H9 (cell line): ENCODE measurements at regions not wholly inside any gene's neighbourhood (a gene's known extent, or its start where the extent isn't known, plus 50 kb on each side); places are given as distances from the start of the nearest gene placed in this dataset.
"Not testable (repeated sequence)": the region's sequence is repeated elsewhere in the genome, so short reads cannot be mapped to it uniquely, and the experiment has no call there.

Experiments
- DNase-seq: peaks from one replicate; pipeline ENCODE4 v3.0.0-alpha.2; 2017
- H2AFZ ChIP-seq: one replicate; pipeline ENCODE4 v1.6.1; 2013; ENCODE audit warnings: mild to moderate bottlenecking, low read length, control low read depth, moderate library complexity
- H2AK5ac ChIP-seq: 2 replicates; pipeline ENCODE4 v1.6.1; 2013; ENCODE audit warnings: low read length, control low read depth, mixed read lengths; ENCODE audit not compliant: insufficient read length
- H2BK120ac ChIP-seq: one replicate; pipeline ENCODE4 v1.6.1; 2013; ENCODE audit warnings: low read depth, mild to moderate bottlenecking, low read length, control low read depth, inconsistent platforms; ENCODE audit not compliant: poor library complexity, severe bottlenecking
- H2BK12ac ChIP-seq: 2 replicates; pipeline ENCODE4 v1.6.1; 2013; ENCODE audit warnings: low read length, control low read depth, mixed read lengths, low read depth; ENCODE audit not compliant: insufficient read length
- H2BK15ac ChIP-seq: 2 replicates; pipeline ENCODE4 v1.6.1; 2013; ENCODE audit warnings: low read depth, low read length, control low read depth
- H2BK20ac ChIP-seq: one replicate; pipeline ENCODE4 v1.6.1; 2013; ENCODE audit warnings: low read depth, mild to moderate bottlenecking, low read length, control low read depth, inconsistent platforms; ENCODE audit not compliant: poor library complexity, severe bottlenecking
- H2BK5ac ChIP-seq: 2 replicates; pipeline ENCODE4 v1.6.1; 2013; ENCODE audit warnings: low read length, control low read depth, mixed read lengths; ENCODE audit not compliant: insufficient read length
- H3K14ac ChIP-seq: 2 replicates; pipeline ENCODE4 v1.6.1; 2013; ENCODE audit warnings: low read length, control low read depth; ENCODE audit not compliant: insufficient read depth
- H3K18ac ChIP-seq: 2 replicates; pipeline ENCODE4 v1.6.1; 2013; ENCODE audit warnings: low read depth, mild to moderate bottlenecking, mixed read lengths, low read length, control low read depth; ENCODE audit not compliant: insufficient read length
- H3K23ac ChIP-seq: 2 replicates; pipeline ENCODE4 v1.6.1; 2013; ENCODE audit warnings: low read length, control low read depth, mixed read lengths, low read depth; ENCODE audit not compliant: insufficient read length
- H3K23me2 ChIP-seq: 2 replicates; pipeline ENCODE4 v1.6.1; 2013; ENCODE audit warnings: low read depth, mild to moderate bottlenecking, mixed read lengths, low read length, control low read depth; ENCODE audit not compliant: insufficient read length, poor library complexity, severe bottlenecking
- H3K27ac ChIP-seq: 2 replicates; pipeline ENCODE4 v1.5.1; 2013; ENCODE audit warnings: low read length, control low read depth, mixed read lengths, low read depth; ENCODE audit not compliant: insufficient read length
- H3K27me3 ChIP-seq: 2 replicates; pipeline ENCODE4 v1.6.1; 2013; ENCODE audit warnings: low read length, control low read depth, inconsistent platforms; ENCODE audit not compliant: insufficient read depth
- H3K4ac ChIP-seq: 2 replicates; pipeline ENCODE4 v1.6.1; 2013; ENCODE audit warnings: low read depth, mild to moderate bottlenecking, control low read depth, inconsistent platforms, low read length, moderate library complexity
- H3K4me1 ChIP-seq: 2 replicates; pipeline ENCODE4 v1.6.1; 2013; ENCODE audit warnings: low read length, control low read depth, inconsistent platforms; ENCODE audit not compliant: insufficient read depth
- H3K4me2 ChIP-seq: 2 replicates; pipeline ENCODE4 v1.6.1; 2013; ENCODE audit warnings: low read length, control low read depth, mixed read lengths; ENCODE audit not compliant: insufficient read length, insufficient read depth
- H3K56ac ChIP-seq: 2 replicates; pipeline ENCODE4 v1.6.1; 2013; ENCODE audit warnings: low read depth, mild to moderate bottlenecking, mixed read lengths, low read length, control low read depth; ENCODE audit not compliant: insufficient read length
- H3K79me1 ChIP-seq: 2 replicates; pipeline ENCODE4 v1.6.1; 2013; ENCODE audit warnings: low read depth, mild to moderate bottlenecking, moderate library complexity, low read length, control low read depth, inconsistent platforms; ENCODE audit not compliant: insufficient read depth, poor library complexity, severe bottlenecking
- H3K79me2 ChIP-seq: 2 replicates; pipeline ENCODE4 v1.6.1; 2013; ENCODE audit warnings: low read length, control low read depth, inconsistent platforms; ENCODE audit not compliant: insufficient read depth
- H3K9ac ChIP-seq: 2 replicates; pipeline ENCODE4 v1.6.1; 2013; ENCODE audit warnings: low read length, control low read depth, mixed read lengths; ENCODE audit not compliant: insufficient read length; ENCODE audit errors: extremely low read depth
- H3K9me3 ChIP-seq: one replicate; pipeline ENCODE4 v1.6.1; 2013; ENCODE audit warnings: low read depth, low read length, inconsistent platforms; ENCODE audit not compliant: control insufficient read depth
- H3T11ph ChIP-seq: one replicate; pipeline ENCODE4 v1.6.1; 2013; ENCODE audit warnings: mild to moderate bottlenecking, low read length, control low read depth, inconsistent platforms
- H4K20me1 ChIP-seq: one replicate; pipeline ENCODE4 v1.6.1; 2013; ENCODE audit not compliant: control insufficient read depth, insufficient read length, insufficient read depth
- H4K5ac ChIP-seq: 2 replicates; pipeline ENCODE4 v1.6.1; 2013; ENCODE audit warnings: low read depth, mild to moderate bottlenecking, mixed read lengths, low read length, control low read depth; ENCODE audit not compliant: insufficient read length
- H4K8ac ChIP-seq: replicated peaks from 2 replicates; pipeline ENCODE4 v1.6.1; 2013; ENCODE audit warnings: low read length, control low read depth, mixed read lengths, low read depth; ENCODE audit not compliant: insufficient read length
- H4K91ac ChIP-seq: 2 replicates; pipeline ENCODE4 v1.6.1; 2013; ENCODE audit warnings: low read depth, mild to moderate bottlenecking, moderate library complexity, mixed read lengths, low read length, control low read depth; ENCODE audit not compliant: insufficient read length
- H3K27ac Mint-ChIP-seq, 3 experiments: 2 replicates in 2 of 3; 3 replicates in 1 of 3; pipeline ENCODE4 v1.8.0; 2020 to 2021; ENCODE audit warnings: mixed read lengths in 3 of 3, mild to moderate bottlenecking in 1 of 3, moderate library complexity in 1 of 3
- H3K27me3 Mint-ChIP-seq: 2 replicates; pipeline ENCODE4 v1.8.0; 2021; ENCODE audit warnings: low read depth, mild to moderate bottlenecking, moderate library complexity, mixed read lengths
- H3K36me3 Mint-ChIP-seq, 3 experiments: 2 replicates in 2 of 3; 3 replicates in 1 of 3; pipeline ENCODE4 v1.8.0; 2020 to 2021; ENCODE audit warnings: low read depth in 3 of 3, mixed read lengths in 3 of 3; ENCODE audit not compliant: insufficient read depth in 1 of 3
- H3K4me1 Mint-ChIP-seq, 2 experiments: 2 replicates each; pipeline ENCODE4 v1.8.0; 2020; ENCODE audit warnings: mixed read lengths in 2 of 2
- H3K4me3 Mint-ChIP-seq, 2 experiments: 2 replicates in 1 of 2; 3 replicates in 1 of 2; pipeline ENCODE4 v1.8.0; 2020 to 2021; ENCODE audit warnings: mild to moderate bottlenecking in 2 of 2, mixed read lengths in 2 of 2, moderate library complexity in 1 of 2
- H3K9me3 Mint-ChIP-seq, 2 experiments: 2 replicates in 1 of 2; 3 replicates in 1 of 2; pipeline ENCODE4 v1.8.0; 2020; ENCODE audit warnings: mild to moderate bottlenecking in 2 of 2, mixed read lengths in 2 of 2, moderate library complexity in 1 of 2
- CTCF ChIP-seq: fragments of 200-600 bp; sonication (generic); conservative IDR thresholded peaks from 3 replicates; pipeline ENCODE4 v1.8.0; 2021; ENCODE audit warnings: antibody characterized with exemption, mild to moderate bottlenecking
- WGBS: extraction: QIAGEN DNeasy Blood & Tissue Kit; methylation state at CpG from one replicate; pipeline ENCODE4 v1.1.7; 2013; ENCODE audit warnings: missing lambda C conversion rate, low lambda C conversion rate, mixed read lengths; ENCODE audit not compliant: insufficient read length; ENCODE audit errors: extremely low coverage; 5-methylcytosine and 5-hydroxymethylcytosine counted together

DNA sequence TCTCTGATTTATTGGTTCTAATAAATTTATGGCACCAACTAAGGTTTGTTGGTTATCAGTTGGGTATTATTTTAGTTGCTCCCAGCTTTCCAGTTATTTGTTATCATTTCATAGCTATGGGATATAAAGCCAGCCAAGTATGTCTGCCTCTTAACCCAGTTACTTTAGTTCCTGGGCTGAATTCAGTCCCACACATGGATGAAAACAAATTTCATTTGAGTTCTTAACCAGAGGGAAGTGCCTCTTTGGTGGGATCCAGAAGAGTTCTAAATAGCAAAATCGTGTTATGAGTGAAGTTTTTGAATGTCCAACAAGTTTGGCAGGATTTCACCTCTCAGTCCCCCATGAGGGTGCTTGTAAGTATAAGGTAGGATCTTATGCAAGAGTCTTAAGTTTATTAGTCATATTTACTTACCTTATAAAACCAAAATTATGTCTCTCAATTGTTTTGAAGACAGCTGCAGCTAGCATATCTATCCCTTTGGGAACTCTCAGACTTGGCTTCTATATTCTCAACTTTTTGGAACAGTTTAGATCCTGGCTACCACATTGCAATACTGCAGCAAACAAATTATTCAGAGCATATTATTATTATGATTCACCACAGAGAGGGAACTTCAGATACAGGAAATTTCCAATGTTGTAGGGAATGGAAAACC, 683.6 kb downstream of the BCKDHB start:
- Mint-ChIP-seq H3K4me3 (no peak overlapping the region), H3K4me1 (no peaks in the 10 kb centered on the region), H3K27ac (no peak overlapping the region), H3K36me3 (no peaks in the 10 kb centered on the region), H3K27me3 (no peaks in the 10 kb centered on the region), H3K9me3 (peaks cover 0 to 2% of the 10 kb centered on the region in 2 experiments; a peak in 2 of 5 replicates)
- WGBS: no CpG with 5 or more reads among the region's 1 CpG
- Histone ChIP-seq H3K18ac (no peak overlapping the region), H3K9me3 (no peaks in the 10 kb centered on the region), H3K4ac (no peak overlapping the region), H3K14ac (no peak overlapping the region), H2BK12ac (no peak overlapping the region), H2BK15ac (no peak overlapping the region), H3K56ac (no peak overlapping the region), H4K8ac (no peak overlapping the region), H2AK5ac (no peak overlapping the region), H3K79me1 (no peaks in the 10 kb centered on the region), H2BK5ac (no peak overlapping the region), H3K27me3 (no peaks in the 10 kb centered on the region), H4K5ac (no peak overlapping the region), H3K23me2 (no peaks in the 10 kb centered on the region), H3T11ph (no peak overlapping the region), H4K20me1 (no peaks in the 10 kb centered on the region), H3K27ac (no peak overlapping the region), H2BK120ac (no peak overlapping the region), H4K91ac (no peak overlapping the region), H3K4me1 (no peaks in the 10 kb centered on the region), H2BK20ac (no peak overlapping the region), H3K4me2 (no peak overlapping the region), H2AFZ (no peak overlapping the region), H3K23ac (no peak overlapping the region), H3K9ac (no peak overlapping the region), H3K79me2 (no peaks in the 10 kb centered on the region)
- no peak for DNase-seq
- TF ChIP-seq CTCF: no peak

DNA sequence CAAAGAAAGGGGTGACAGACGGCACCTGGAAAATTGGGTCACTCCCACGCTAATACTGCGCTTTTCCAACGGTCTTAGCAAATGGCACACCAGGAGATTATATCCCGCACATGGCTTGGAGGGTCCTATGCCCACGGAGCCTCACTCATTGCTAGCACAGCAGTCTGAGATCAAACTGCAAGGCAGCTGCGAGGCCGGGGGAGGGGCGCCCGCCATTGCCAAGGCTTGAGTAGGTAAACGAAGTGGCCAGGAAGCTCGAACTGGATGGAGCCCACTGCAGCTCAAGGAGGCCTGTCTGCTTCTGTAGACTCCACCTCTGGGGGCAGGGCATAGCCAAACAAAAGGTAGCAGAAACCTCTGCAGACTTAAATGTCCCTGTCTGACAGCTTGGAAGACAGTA, 676.8 kb downstream of the BCKDHB start:
- not testable (repeated sequence) for H3K27ac Mint-ChIP-seq, H2AFZ ChIP-seq, H3K4me3 Mint-ChIP-seq, H3K14ac ChIP-seq, H3K23ac ChIP-seq, H3K27ac ChIP-seq, H3K9me3 ChIP-seq, H3K79me1 ChIP-seq, H2BK12ac ChIP-seq, H3K23me2 ChIP-seq, H3K18ac ChIP-seq, H3K4me1 ChIP-seq, H3K4me1 Mint-ChIP-seq, H3K36me3 Mint-ChIP-seq, H3K4me2 ChIP-seq, H4K91ac ChIP-seq, H2BK20ac ChIP-seq, H2BK5ac ChIP-seq, H2AK5ac ChIP-seq, H3T11ph ChIP-seq, DNase-seq, H4K8ac ChIP-seq, H3K27me3 ChIP-seq, H3K27me3 Mint-ChIP-seq, H4K5ac ChIP-seq, H4K20me1 ChIP-seq, H3K79me2 ChIP-seq, H3K56ac ChIP-seq, H3K9ac ChIP-seq, H2BK15ac ChIP-seq, H2BK120ac ChIP-seq, H3K4ac ChIP-seq
- H3K9me3 Mint-ChIP-seq: peaks cover 17 to 20% of the 10 kb centered on the region in 2 experiments
- no CpG with 5 or more reads among the region's 12 CpGs for WGBS
